T-helper 1 cell treated with Interleukin-12 subunit alpha and Interleukin-12 subunit beta and Interleukin-4 antibody, amounts not matched to agents 30 μg/mL and 1 μg/mL, for 36 hours (primary cell): ENCODE measurements at regions not wholly inside any gene's neighbourhood (a gene's known extent, or its start where the extent isn't known, plus 50 kb on each side); places are given as distances from the start of the nearest gene placed in this dataset.
"Not testable (repeated sequence)": the region's sequence is repeated elsewhere in the genome, so short reads cannot be mapped to it uniquely, and the experiment has no call there.

Experiments used
- H3K27ac Mint-ChIP-seq: one replicate; pipeline ENCODE4 v1.8.0; 2021; ENCODE audit warnings: mild to moderate bottlenecking, mixed read lengths
- H3K27me3 Mint-ChIP-seq: one replicate; pipeline ENCODE4 v1.8.0; 2021; ENCODE audit warnings: low read depth, mixed read lengths
- H3K36me3 Mint-ChIP-seq: one replicate; pipeline ENCODE4 v1.8.0; 2021; ENCODE audit warnings: low read depth, mixed read lengths
- H3K4me1 Mint-ChIP-seq: one replicate; pipeline ENCODE4 v1.8.0; 2021; ENCODE audit warnings: low read depth, mixed read lengths
- H3K4me3 Mint-ChIP-seq: one replicate; pipeline ENCODE4 v1.8.0; 2021; ENCODE audit warnings: mild to moderate bottlenecking, moderate library complexity, mixed read lengths
- H3K9me3 Mint-ChIP-seq: one replicate; pipeline ENCODE4 v1.8.0; 2021; ENCODE audit warnings: mixed read lengths

- peaks cover 4% of the 10 kb centered on the region for H3K9me3 Mint-ChIP-seq
- H3K36me3 Mint-ChIP-seq: no peaks in the 10 kb centered on the region
- no peaks in the 10 kb centered on the region for H3K27me3 Mint-ChIP-seq
- no peaks in the 10 kb centered on the region for H3K4me1 Mint-ChIP-seq
- no peak overlapping the region for H3K4me3 Mint-ChIP-seq
- H3K27ac Mint-ChIP-seq: no peak overlapping the region
These were observed 95.6 kb downstream of the RRAGB start for GRCh38 chrX:55813150-55813549.

GRCh38 chrX:55815546-55815945, 98.0 kb downstream of the RRAGB start:
- Mint-ChIP-seq H3K4me1 (no peaks in the 10 kb centered on the region), H3K27me3 (no peaks in the 10 kb centered on the region), H3K4me3 (no peak overlapping the region), H3K36me3 (no peaks in the 10 kb centered on the region), H3K9me3 (peaks cover 3% of the 10 kb centered on the region), H3K27ac (no peak overlapping the region)

DNA sequence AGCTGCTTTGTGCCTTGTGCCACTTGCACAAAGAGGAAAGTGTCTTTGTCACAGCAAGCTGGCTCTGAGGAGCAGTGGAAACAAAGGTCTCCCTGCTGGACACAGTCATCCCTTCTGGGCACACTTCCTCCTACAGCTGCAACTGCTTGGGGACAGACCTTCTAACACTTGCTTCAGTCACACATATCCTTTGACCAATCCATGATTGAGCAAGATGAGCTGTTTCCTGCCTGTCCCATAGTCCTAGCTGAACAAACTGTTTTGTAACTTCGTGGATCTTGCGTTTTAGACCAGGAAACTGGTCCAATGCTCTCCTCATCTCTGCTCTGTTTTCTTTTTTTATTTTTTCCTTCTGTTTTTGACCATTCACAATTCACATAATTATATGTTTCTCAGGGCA, 98.5 kb downstream of the RRAGB start:
- H3K9me3 Mint-ChIP-seq: no peaks in the 10 kb centered on the region
- H3K27me3 Mint-ChIP-seq: no peaks in the 10 kb centered on the region
- H3K36me3 Mint-ChIP-seq: no peaks in the 10 kb centered on the region

DNA sequence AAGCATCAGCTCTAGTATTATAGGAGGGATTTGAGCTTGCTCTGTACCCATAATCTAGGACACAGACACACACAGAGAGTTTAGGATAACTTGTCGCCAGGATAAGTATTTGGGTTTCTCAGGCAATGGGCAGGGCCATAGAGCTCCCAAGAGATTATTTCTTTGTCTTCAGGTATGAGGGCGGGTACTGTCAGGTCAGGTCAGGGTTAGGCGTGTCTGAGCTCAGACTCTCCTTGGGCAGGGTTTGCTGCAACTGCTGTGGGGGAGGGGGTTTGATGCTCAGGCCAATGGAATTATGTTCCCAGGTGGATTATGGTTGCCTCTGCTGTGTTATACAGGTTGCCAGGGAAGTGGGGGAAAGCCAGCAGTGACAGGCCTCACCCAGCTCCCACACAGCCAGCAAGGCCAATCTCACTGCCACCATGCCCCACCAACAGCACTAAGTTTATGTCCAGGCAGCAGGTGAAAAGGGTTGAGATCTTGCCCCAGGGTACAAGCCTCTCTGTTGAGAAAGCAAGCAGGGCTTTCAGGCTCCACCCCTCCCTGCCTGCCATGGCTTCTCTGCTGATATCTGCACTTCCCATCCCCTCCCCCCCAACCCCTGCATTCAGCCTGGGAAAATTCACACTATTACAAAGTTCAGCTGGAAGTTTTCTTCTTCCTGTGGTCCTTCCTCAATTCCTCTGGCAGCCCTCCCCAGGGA, 101.3 kb downstream of the RRAGB start:
- Mint-ChIP-seq H3K27me3 (no peaks in the 10 kb centered on the region), H3K36me3 (no peaks in the 10 kb centered on the region), H3K4me3 (no peak overlapping the region)

More for the DNA sequence above, 98.5 kb downstream of the RRAGB start:
- H3K4me1 Mint-ChIP-seq: no peaks in the 10 kb centered on the region
- H3K27ac Mint-ChIP-seq: no peak overlapping the region
- no peak overlapping the region for H3K4me3 Mint-ChIP-seq

GRCh38 chrX:55839485-55839884, 121.9 kb downstream of the RRAGB start:
- Mint-ChIP-seq H3K36me3 (no peaks in the 10 kb centered on the region), H3K27me3 (no peaks in the 10 kb centered on the region), H3K4me3 (no peak overlapping the region), H3K27ac (no peak overlapping the region), H3K9me3 (no peaks in the 10 kb centered on the region), H3K4me1 (no peaks in the 10 kb centered on the region)

More for the DNA sequence above, 101.3 kb downstream of the RRAGB start:
- H3K4me1 Mint-ChIP-seq: no peaks in the 10 kb centered on the region
- H3K9me3 Mint-ChIP-seq: peaks cover 1% of the 10 kb centered on the region
- no peak overlapping the region for H3K27ac Mint-ChIP-seq

DNA sequence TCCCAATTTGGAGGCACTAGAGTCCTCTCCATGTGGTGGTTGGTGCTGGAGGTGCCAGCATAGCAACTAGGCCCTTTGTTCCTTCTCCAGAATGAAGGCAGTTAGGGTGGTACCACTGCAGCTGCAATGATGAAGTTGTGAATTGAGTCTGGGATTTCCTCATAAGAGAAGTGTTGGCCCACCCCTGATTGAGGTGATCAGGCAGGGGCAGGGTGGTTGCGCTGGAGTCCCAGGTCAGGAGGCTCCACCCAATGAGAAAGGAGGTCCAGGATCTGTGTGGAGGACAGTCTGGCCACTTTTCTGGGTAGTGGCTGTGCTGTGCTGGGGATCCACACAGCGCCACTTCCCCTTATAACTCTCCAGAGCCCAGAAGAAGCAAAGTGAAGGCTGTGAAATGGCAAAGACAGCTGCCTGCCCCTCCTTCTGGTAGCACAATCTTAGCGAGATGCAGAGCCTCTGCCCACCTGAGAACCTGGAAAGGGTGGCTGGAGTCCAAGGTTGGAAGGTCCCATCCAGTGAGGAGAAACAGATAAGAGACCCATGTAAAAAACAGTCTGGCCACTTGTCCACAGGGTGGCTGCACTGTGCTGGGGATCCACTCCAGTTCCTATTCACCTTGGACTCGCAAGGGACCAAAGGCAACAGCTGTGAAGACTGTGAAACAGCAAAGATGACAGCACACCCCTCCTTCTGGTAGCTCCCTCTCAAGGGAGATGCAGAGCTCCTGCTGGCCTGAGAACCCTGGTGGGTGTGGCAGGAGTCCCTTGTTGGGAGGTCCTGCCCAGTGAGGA, 124.6 kb downstream of the RRAGB start:
- Mint-ChIP-seq H3K4me1 (no peaks in the 10 kb centered on the region), H3K36me3 (no peaks in the 10 kb centered on the region), H3K27me3 (no peaks in the 10 kb centered on the region), H3K27ac (no peak overlapping the region), H3K4me3 (no peak overlapping the region), H3K9me3 (no peaks in the 10 kb centered on the region)

DNA sequence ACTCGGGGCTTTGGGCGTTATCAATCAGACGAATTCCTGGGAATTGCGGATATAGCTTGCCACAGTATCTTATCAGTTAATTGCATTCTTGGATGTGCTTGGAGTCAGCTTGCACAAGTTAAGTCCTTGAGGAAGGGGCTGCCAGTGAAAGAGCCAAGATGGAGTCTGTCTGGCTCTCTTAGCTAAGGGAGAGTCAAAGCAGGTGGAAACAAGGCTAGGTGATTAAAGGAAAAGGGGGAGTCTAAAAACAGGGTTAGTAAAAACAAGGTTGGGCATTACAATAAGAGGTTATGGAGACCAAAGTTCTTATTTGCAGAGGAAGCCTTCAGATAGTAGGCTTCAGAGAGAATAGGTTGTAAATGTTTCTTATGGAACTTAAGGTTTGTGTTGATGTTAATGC, 149.2 kb downstream of the RRAGB start:
- not testable (repeated sequence) for H3K4me1 Mint-ChIP-seq, H3K27me3 Mint-ChIP-seq, H3K9me3 Mint-ChIP-seq, H3K36me3 Mint-ChIP-seq, H3K27ac Mint-ChIP-seq, H3K4me3 Mint-ChIP-seq

DNA sequence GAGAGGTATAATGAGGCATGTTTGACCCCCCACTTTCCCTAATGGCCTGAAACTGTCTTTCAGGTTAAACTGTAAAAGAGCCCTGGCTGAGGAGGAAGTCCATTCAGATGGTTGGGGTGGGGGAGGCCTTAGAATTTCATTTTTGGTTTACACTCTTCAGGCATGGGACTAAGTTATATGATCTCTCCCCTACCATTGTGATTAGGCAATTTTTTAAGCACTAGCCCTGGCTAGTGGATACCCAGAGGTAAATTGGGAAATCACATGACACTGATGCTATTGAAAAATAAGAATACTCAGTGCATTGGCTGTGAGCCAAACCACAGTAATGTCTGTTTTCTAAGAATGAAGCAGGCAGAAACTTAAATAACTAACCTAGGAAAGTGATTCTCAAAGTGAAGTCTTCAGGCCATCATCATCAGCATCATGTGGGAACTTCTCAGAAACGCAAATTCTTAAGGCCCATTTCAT, 149.7 kb downstream of the RRAGB start:
- no peaks in the 10 kb centered on the region for H3K36me3 Mint-ChIP-seq
- H3K27ac Mint-ChIP-seq: no peak overlapping the region

GRCh38 chrX:55867708-55868107, 150.2 kb downstream of the RRAGB start:
- Mint-ChIP-seq H3K36me3 (no peaks in the 10 kb centered on the region), H3K27me3 (no peaks in the 10 kb centered on the region), H3K27ac (no peak overlapping the region), H3K4me1 (peaks cover 6% of the 10 kb centered on the region), H3K9me3 (no peaks in the 10 kb centered on the region), H3K4me3 (no peak overlapping the region)

More for the DNA sequence above, 149.7 kb downstream of the RRAGB start:
- Mint-ChIP-seq H3K4me3 (no peak overlapping the region), H3K27me3 (no peaks in the 10 kb centered on the region), H3K9me3 (no peaks in the 10 kb centered on the region), H3K4me1 (peaks cover 6% of the 10 kb centered on the region)

- Mint-ChIP-seq H3K36me3 (no peaks in the 10 kb centered on the region), H3K4me3 (no peak overlapping the region), H3K27ac (no peak overlapping the region), H3K4me1 (no peaks in the 10 kb centered on the region), H3K27me3 (no peaks in the 10 kb centered on the region), H3K9me3 (no peaks in the 10 kb centered on the region)
These were observed 157.3 kb downstream of the RRAGB start for GRCh38 chrX:55874807-55875206.

GRCh38 chrX:55883541-55883940, 166.0 kb downstream of the RRAGB start:
- not testable (repeated sequence) for H3K4me3 Mint-ChIP-seq, H3K9me3 Mint-ChIP-seq, H3K36me3 Mint-ChIP-seq, H3K27ac Mint-ChIP-seq, H3K4me1 Mint-ChIP-seq, H3K27me3 Mint-ChIP-seq

- H3K27me3 Mint-ChIP-seq: no peaks in the 10 kb centered on the region
- peak overlapping the region; percentile 94 for H3K4me3 Mint-ChIP-seq
- H3K9me3 Mint-ChIP-seq: no peaks in the 10 kb centered on the region
- peak overlapping the region; percentile 83 for H3K27ac Mint-ChIP-seq
- H3K36me3 Mint-ChIP-seq: peaks cover 3% of the 10 kb centered on the region
- peaks cover 20% of the 10 kb centered on the region for H3K4me1 Mint-ChIP-seq
These were observed 190.5 kb downstream of the RRAGB start for GRCh38 chrX:55907968-55908607.

GRCh38 chrX:55908661-55909212, 191.2 kb downstream of the RRAGB start:
- no peaks in the 10 kb centered on the region for H3K27me3 Mint-ChIP-seq
- H3K36me3 Mint-ChIP-seq: peaks cover 3% of the 10 kb centered on the region
- peak overlapping the region; percentile 83 for H3K27ac Mint-ChIP-seq
- H3K9me3 Mint-ChIP-seq: no peaks in the 10 kb centered on the region
- peak overlapping the region; percentile 94 for H3K4me3 Mint-ChIP-seq
- H3K4me1 Mint-ChIP-seq: peaks cover 20% of the 10 kb centered on the region

- H3K9me3 Mint-ChIP-seq: peaks cover 13% of the 10 kb centered on the region
- H3K36me3 Mint-ChIP-seq: no peaks in the 10 kb centered on the region
- H3K27ac Mint-ChIP-seq: no peak overlapping the region
- H3K4me3 Mint-ChIP-seq: no peak overlapping the region
- no peaks in the 10 kb centered on the region for H3K4me1 Mint-ChIP-seq
- no peaks in the 10 kb centered on the region for H3K27me3 Mint-ChIP-seq
These were observed 202.0 kb downstream of the RRAGB start for GRCh38 chrX:55919367-55920221.
